ENCODE measurements at regions not wholly inside any gene's neighbourhood (a gene's known extent, or its start where the extent isn't known, plus 50 kb on each side); places are given as distances from the start of the nearest gene placed in this dataset.

DNA sequence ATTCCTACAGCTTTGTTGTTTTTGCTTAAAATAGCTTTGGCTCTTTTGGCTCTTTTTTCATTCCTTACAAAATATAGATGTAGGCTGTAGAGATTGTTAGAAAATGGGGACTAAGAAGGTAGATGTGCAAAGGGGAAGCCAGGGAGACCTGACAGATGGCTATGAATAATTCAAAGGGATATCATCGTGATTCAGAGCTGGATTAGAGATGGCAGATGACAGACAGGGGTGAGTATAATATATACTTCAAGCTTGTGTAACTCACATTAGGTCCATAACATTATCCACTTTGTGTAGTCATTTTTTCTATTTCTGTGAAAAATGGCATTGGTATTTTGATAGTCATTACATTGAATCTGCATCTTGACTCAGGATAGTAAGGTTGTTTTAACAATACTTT, 422.9 kb upstream of the ST6GAL2 start:
- DNase-seq, result no peak
- no peak overlapping the region for H3K4me2 ChIP-seq
- 24% methylated on average over 1 of the region's 1 CpG for WGBS (ENCODE audit: low lambda C conversion rate)

More for the DNA sequence above, 422.9 kb upstream of the ST6GAL2 start:
- Histone ChIP-seq H3K9ac (no peak overlapping the region), H3K9me2 (no peaks in the 10 kb centered on the region), H3F3A (replicated peaks; ENCODE audit: insufficient read depth) (no peaks in the 10 kb centered on the region), H3K27me3 (ENCODE audit: insufficient read depth) (no peaks in the 10 kb centered on the region), H2AFZ (ENCODE audit: low read depth) (no peak overlapping the region), H4K20me1 (ENCODE audit: insufficient read depth) (no peaks in the 10 kb centered on the region), H3K9me3 (no peaks in the 10 kb centered on the region), H3K27ac (ENCODE audit: low read depth in 2 of 2, low read length in 1 of 2) (no peak overlapping the region), H3K4me3 (ENCODE audit: low read depth in 2 of 2, low read length in 1 of 2) (no peak overlapping the region), H3K36me3 (replicated peaks in 1 of 2; ENCODE audit: control insufficient read depth in 1 of 2, insufficient read depth in 2 of 2, low read length in 1 of 2) (no peaks in the 10 kb centered on the region), H3K79me2 (ENCODE audit: insufficient read depth) (no peaks in the 10 kb centered on the region), H3K4me1 (ENCODE audit: control insufficient read depth in 1 of 2, insufficient read depth in 2 of 2, low read depth in 1 of 2, low read length in 1 of 2) (peaks cover 0 to 7% of the 10 kb centered on the region in 2 experiments; a peak in 1 of 4 replicates)
- TF ChIP-seq NFIC (IDR thresholded peaks at IDR 0.05; ENCODE audit: borderline replicate concordance) (no peak), FOSL2 (IDR thresholded peaks at IDR 0.05; ENCODE audit: borderline replicate concordance, low read depth) (no peak), GATA2 (CRISPR knock-in tag; IDR thresholded peaks at IDR 0.05) (no peak), RAD21 (IDR thresholded peaks at IDR 0.05; ENCODE audit: low read length) (no peak), JUND (IDR thresholded peaks at IDR 0.05) (no peak), GABPA (IDR thresholded peaks at IDR 0.05; ENCODE audit: low read depth) (no peak), ELF1 (IDR thresholded peaks at IDR 0.05) (no peak), RCOR1 (IDR thresholded peaks at IDR 0.05; ENCODE audit: low read length) (no peak), EZH2phosphoT487 (IDR thresholded peaks at IDR 0.05; ENCODE audit: borderline replicate concordance, low read depth) (no peak), FOXJ3 (CRISPR knock-in tag; IDR thresholded peaks at IDR 0.05) (no peak), TAF1 (IDR thresholded peaks at IDR 0.05; ENCODE audit: borderline replicate concordance, low read depth, low read length) (no peak), MEF2A (IDR thresholded peaks at IDR 0.05; ENCODE audit: borderline replicate concordance, low read depth) (no peak)
- TF ChIP-seq, protein P1, sequence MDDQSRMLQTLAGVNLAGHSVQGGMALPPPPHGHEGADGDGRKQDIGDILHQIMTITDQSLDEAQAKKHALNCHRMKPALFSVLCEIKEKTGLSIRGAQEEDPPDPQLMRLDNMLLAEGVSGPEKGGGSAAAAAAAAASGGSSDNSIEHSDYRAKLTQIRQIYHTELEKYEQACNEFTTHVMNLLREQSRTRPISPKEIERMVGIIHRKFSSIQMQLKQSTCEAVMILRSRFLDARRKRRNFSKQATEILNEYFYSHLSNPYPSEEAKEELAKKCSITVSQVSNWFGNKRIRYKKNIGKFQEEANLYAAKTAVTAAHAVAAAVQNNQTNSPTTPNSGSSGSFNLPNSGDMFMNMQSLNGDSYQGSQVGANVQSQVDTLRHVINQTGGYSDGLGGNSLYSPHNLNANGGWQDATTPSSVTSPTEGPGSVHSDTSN (IDR thresholded peaks at IDR 0.05), result no peak
- TF ChIP-seq, protein P2, sequence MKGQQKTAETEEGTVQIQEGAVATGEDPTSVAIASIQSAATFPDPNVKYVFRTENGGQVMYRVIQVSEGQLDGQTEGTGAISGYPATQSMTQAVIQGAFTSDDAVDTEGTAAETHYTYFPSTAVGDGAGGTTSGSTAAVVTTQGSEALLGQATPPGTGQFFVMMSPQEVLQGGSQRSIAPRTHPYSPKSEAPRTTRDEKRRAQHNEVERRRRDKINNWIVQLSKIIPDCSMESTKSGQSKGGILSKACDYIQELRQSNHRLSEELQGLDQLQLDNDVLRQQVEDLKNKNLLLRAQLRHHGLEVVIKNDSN (IDR thresholded peaks at IDR 0.05; ENCODE audit: borderline replicate concordance, low read depth), result no peak
- TF ChIP-seq, protein P3, sequence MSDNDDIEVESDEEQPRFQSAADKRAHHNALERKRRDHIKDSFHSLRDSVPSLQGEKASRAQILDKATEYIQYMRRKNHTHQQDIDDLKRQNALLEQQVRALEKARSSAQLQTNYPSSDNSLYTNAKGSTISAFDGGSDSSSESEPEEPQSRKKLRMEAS (IDR thresholded peaks at IDR 0.05; ENCODE audit: low read depth), result no peak
- TF ChIP-seq, protein P4, sequence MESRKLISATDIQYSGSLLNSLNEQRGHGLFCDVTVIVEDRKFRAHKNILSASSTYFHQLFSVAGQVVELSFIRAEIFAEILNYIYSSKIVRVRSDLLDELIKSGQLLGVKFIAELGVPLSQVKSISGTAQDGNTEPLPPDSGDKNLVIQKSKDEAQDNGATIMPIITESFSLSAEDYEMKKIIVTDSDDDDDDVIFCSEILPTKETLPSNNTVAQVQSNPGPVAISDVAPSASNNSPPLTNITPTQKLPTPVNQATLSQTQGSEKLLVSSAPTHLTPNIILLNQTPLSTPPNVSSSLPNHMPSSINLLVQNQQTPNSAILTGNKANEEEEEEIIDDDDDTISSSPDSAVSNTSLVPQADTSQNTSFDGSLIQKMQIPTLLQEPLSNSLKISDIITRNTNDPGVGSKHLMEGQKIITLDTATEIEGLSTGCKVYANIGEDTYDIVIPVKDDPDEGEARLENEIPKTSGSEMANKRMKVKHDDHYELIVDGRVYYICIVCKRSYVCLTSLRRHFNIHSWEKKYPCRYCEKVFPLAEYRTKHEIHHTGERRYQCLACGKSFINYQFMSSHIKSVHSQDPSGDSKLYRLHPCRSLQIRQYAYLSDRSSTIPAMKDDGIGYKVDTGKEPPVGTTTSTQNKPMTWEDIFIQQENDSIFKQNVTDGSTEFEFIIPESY (IDR thresholded peaks at IDR 0.05; ENCODE audit: borderline replicate concordance, low read depth), result no peak
- TF ChIP-seq, protein P5, sequence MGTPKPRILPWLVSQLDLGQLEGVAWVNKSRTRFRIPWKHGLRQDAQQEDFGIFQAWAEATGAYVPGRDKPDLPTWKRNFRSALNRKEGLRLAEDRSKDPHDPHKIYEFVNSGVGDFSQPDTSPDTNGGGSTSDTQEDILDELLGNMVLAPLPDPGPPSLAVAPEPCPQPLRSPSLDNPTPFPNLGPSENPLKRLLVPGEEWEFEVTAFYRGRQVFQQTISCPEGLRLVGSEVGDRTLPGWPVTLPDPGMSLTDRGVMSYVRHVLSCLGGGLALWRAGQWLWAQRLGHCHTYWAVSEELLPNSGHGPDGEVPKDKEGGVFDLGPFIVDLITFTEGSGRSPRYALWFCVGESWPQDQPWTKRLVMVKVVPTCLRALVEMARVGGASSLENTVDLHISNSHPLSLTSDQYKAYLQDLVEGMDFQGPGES (IDR thresholded peaks at IDR 0.05; ENCODE audit: low read depth, low read length), result no peak
- ChIA-PET POLR2A (no interaction called here), CTCF (no interaction called here)

All from SK-N-SH (cell line).